ENCODE measurements at regions not wholly inside any gene's neighbourhood (a gene's known extent, or its start where the extent isn't known, plus 50 kb on each side); places are given as distances from the start of the nearest gene placed in this dataset.

DNA sequence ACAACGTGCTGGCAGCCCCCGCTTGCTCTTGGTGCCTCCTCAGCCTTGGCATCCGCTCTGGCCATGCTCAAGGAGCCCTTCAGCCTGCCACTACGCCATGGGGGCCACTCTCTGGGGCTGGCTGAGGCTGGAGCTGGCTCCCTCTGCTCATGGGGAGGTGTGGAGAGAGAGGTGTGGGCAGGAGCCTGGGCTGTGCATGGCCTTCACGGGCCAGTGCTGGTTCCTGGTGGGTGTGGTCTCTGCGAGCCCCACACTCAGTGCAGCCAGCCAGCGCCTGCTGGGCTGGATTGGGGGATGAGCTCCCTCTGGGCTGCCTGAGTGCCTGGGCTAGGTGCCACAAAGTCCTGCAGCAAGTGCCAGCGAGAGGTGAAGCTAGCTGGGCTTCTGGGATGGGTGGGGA, 1289.1 kb downstream of the OLFM4 start:
- no peaks in the 10 kb centered on the region for H3K9me3 ChIP-seq
- no peaks in the 10 kb centered on the region for H3K27me3 ChIP-seq
- no peak for DNase-seq
- no peak overlapping the region for H3K4me3 ChIP-seq (ENCODE audit: low read depth, low read length)
- H3K4me1 ChIP-seq = no peaks in the 10 kb centered on the region
- no peaks in the 10 kb centered on the region for H3K36me3 ChIP-seq
- TF ChIP-seq, protein P1, sequence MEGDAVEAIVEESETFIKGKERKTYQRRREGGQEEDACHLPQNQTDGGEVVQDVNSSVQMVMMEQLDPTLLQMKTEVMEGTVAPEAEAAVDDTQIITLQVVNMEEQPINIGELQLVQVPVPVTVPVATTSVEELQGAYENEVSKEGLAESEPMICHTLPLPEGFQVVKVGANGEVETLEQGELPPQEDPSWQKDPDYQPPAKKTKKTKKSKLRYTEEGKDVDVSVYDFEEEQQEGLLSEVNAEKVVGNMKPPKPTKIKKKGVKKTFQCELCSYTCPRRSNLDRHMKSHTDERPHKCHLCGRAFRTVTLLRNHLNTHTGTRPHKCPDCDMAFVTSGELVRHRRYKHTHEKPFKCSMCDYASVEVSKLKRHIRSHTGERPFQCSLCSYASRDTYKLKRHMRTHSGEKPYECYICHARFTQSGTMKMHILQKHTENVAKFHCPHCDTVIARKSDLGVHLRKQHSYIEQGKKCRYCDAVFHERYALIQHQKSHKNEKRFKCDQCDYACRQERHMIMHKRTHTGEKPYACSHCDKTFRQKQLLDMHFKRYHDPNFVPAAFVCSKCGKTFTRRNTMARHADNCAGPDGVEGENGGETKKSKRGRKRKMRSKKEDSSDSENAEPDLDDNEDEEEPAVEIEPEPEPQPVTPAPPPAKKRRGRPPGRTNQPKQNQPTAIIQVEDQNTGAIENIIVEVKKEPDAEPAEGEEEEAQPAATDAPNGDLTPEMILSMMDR (IDR thresholded peaks at IDR 0.05; ENCODE audit: low read depth, low read length) = no peak

DNA sequence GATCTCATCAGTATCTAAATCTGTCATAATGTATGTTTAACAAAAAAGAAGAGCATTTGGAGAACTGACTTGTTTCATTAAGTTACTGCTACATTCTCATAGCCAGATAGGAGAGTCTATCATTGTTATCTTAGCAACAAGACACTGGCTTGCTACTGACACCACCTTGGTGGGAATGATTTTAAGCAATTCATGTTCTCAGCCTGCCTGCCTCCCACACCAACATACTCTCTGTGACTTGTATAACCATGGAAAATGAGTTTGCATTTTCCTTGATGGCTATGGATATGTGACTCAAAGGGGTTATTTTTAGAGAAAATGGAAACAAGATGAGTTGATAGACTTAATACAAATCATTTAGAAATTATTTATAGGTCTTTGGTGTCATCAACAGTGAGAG, 1308.9 kb downstream of the OLFM4 start:
- H3K4me1 ChIP-seq = no peaks in the 10 kb centered on the region
- no peak for DNase-seq
- H3K9me3 ChIP-seq = no peaks in the 10 kb centered on the region
- no peaks in the 10 kb centered on the region for H3K27me3 ChIP-seq
- TF ChIP-seq, protein P1 (IDR thresholded peaks at IDR 0.05; ENCODE audit: low read depth, low read length) = no peak
- no peaks in the 10 kb centered on the region for H3K36me3 ChIP-seq
- no peak overlapping the region for H3K4me3 ChIP-seq (ENCODE audit: low read depth, low read length)

DNA sequence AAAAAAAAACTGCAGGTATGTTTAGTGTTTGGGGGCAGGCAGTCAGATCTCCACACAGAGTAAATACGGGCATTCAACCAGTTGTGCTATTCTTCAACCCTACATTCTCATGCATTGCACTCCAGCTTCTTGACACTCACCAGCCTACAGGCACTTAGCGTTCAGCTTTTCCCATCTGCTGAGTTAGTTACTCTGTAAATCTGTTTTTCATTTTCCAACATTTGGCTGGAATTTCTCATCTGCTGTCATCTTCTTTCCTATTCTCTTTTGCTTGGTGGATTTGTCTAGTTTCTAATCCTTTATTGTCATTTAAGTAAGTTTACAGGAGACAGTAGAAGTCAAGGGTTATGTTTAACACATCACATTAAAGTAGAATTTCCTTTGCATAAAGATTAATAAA, 1318.9 kb downstream of the OLFM4 start:
- TF ChIP-seq, protein P1 (IDR thresholded peaks at IDR 0.05; ENCODE audit: low read depth, low read length) = no peak
- no peak overlapping the region for H3K4me3 ChIP-seq (ENCODE audit: low read depth, low read length)
- DNase-seq = no peak
- no peaks in the 10 kb centered on the region for H3K36me3 ChIP-seq
- H3K9me3 ChIP-seq = no peaks in the 10 kb centered on the region
- no peaks in the 10 kb centered on the region for H3K27me3 ChIP-seq
- H3K4me1 ChIP-seq = no peaks in the 10 kb centered on the region

DNA sequence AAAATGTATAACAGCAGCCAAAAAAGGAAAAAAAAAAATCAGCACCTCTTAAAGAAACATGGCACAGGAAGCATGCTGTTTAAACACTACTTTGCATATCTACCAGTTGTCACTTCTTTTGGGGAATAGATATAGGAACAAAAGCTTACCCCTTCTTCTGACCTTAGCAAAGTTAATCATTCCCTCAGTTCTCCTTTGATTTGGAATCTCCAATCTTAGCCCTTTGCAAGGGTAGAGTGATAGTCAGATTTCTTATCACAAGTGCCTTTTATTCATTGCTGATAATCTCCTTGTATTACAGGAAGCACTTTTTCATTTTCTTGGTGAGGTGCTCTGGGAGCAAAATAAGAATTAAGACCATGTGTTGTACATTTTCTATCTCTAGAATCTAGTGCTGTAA, 1327.6 kb downstream of the OLFM4 start:
- TF ChIP-seq, protein P1 (IDR thresholded peaks at IDR 0.05; ENCODE audit: low read depth, low read length) = no peak
- H3K4me3 ChIP-seq (ENCODE audit: low read depth, low read length) = no peak overlapping the region

DNA sequence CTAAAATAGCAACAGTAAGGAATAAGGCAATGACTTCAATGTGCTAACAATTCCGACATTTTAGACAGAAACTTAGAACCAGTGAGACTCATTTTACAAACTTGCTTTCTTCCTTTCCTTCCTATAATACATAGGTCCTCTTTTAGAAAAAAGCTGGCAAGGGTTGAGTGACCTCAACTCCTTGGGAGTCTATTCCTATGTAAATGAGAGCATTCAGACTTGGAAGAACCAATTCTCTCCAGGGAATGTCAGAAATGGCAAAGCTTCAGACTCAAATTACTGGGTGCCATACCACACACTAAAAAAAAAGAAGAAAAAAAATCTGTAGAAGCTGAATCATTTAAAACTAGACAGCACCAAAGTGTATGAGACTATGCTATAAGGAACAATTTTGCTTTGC, 1328.2 kb downstream of the OLFM4 start:
- Histone ChIP-seq H3K27me3 (no peaks in the 10 kb centered on the region), H3K4me1 (no peaks in the 10 kb centered on the region), H3K36me3 (no peaks in the 10 kb centered on the region), H3K9me3 (no peaks in the 10 kb centered on the region), H3K4me3 (ENCODE audit: low read depth, low read length) (no peak overlapping the region)
- DNase-seq = no peak
- TF ChIP-seq, protein P1 (IDR thresholded peaks at IDR 0.05; ENCODE audit: low read depth, low read length) = no peak

More for the DNA sequence above, 1327.6 kb downstream of the OLFM4 start:
- Histone ChIP-seq H3K9me3 (no peaks in the 10 kb centered on the region), H3K4me1 (no peaks in the 10 kb centered on the region), H3K36me3 (no peaks in the 10 kb centered on the region), H3K27me3 (no peaks in the 10 kb centered on the region)
- no peak for DNase-seq

DNA sequence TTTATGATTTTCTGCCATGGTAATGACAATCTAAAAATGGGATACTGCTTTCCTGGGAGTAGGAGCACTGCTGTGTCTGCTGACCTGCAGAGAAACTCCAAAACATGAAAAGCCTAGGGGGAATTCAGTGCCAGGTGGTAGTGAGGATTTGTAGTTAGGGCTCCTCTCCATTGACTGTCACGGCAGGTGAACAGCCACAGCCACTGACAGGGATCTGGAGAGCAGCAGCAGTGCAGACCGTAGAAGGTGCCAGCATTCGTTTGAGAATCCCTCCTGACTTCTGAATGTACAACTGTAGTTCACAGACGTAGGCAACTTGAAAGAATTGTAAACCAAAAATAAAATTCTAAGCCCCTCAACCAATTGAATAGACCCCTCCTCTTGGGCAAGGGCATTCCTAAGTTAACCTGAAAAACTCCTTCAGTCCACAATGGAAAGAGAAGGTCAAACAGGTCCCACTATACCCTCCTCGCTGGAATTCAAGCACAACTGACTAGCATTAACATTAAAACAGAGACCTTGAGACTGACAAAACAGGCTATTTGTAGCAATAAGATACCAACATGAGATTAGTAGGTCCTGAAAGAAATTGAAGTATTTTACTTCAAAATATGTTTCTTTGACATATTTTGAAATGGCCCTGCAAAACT, 1328.8 kb downstream of the OLFM4 start:
- no peaks in the 10 kb centered on the region for H3K4me1 ChIP-seq
- H3K27me3 ChIP-seq = no peaks in the 10 kb centered on the region
- DNase-seq = no peak
- H3K36me3 ChIP-seq = no peaks in the 10 kb centered on the region
- H3K9me3 ChIP-seq = no peaks in the 10 kb centered on the region
- TF ChIP-seq, protein P1 (IDR thresholded peaks at IDR 0.05; ENCODE audit: low read depth, low read length) = no peak
- no peak overlapping the region for H3K4me3 ChIP-seq (ENCODE audit: low read depth, low read length)
